ENCODE measurements at regions not wholly inside any gene's neighbourhood (a gene's known extent, or its start where the extent isn't known, plus 50 kb on each side); places are given as distances from the start of the nearest gene placed in this dataset.
"Not testable (repeated sequence)": the region's sequence is repeated elsewhere in the genome, so short reads cannot be mapped to it uniquely, and the experiment has no call there.

DNA sequence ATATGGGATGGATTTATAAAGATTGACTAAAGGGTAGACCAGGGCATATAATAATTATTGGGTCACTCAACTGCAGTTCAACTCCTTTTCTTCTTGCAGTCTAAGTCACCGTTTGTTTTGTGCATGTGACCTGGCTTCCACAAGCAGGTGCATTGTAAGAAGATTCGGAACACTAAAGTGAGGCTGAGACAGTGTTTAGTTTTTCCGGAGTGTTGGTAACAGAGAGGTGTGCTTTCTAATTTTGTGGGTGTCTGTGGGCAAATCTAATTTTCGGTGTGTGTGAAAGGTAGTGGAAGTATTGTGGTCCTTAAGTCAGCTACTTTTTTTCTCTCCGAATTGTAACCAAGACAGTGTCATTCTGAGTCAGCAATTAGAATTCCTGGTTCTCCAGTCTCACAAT, 184.5 kb downstream of the CDH19 start:
- H3K4me1 ChIP-seq, result no peaks in the 10 kb centered on the region

DNA sequence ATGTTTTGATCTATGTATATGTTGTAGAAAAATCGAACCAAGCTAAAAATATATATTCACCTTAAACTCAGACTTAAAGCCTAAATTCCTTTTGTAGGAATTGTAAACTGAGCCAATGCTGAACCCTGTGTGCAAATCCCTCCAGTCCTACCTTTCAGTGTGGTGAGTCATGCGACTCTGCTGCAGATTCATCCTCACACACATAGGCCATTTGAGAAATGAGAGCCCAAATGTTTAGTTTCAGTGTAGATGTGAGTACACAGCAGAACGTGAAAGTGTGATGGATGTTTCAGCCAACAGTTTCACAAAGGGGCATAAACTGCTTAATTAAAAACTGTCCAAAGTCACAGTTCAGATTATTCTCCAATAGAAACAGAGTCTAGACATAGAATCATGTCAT, 193.2 kb downstream of the CDH19 start:
- no peak for DNase-seq
- Histone ChIP-seq H3K27me3 (no peaks in the 10 kb centered on the region), H3K4me3 (no peak overlapping the region), H3K36me3 (no peaks in the 10 kb centered on the region), H3K4me1 (no peaks in the 10 kb centered on the region), H3K9me3 (no peaks in the 10 kb centered on the region), H3K27ac (no peak overlapping the region)
- no peak for TF ChIP-seq POLR2A (IDR thresholded peaks at IDR 0.05)
- TF ChIP-seq, protein P1, sequence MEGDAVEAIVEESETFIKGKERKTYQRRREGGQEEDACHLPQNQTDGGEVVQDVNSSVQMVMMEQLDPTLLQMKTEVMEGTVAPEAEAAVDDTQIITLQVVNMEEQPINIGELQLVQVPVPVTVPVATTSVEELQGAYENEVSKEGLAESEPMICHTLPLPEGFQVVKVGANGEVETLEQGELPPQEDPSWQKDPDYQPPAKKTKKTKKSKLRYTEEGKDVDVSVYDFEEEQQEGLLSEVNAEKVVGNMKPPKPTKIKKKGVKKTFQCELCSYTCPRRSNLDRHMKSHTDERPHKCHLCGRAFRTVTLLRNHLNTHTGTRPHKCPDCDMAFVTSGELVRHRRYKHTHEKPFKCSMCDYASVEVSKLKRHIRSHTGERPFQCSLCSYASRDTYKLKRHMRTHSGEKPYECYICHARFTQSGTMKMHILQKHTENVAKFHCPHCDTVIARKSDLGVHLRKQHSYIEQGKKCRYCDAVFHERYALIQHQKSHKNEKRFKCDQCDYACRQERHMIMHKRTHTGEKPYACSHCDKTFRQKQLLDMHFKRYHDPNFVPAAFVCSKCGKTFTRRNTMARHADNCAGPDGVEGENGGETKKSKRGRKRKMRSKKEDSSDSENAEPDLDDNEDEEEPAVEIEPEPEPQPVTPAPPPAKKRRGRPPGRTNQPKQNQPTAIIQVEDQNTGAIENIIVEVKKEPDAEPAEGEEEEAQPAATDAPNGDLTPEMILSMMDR (IDR thresholded peaks at IDR 0.05), result no peak

More for the DNA sequence above, 184.5 kb downstream of the CDH19 start:
- Histone ChIP-seq H3K36me3 (no peaks in the 10 kb centered on the region), H3K27ac (no peak overlapping the region), H3K9me3 (no peaks in the 10 kb centered on the region), H3K27me3 (no peaks in the 10 kb centered on the region), H3K4me3 (no peak overlapping the region)
- TF ChIP-seq, protein P1 (IDR thresholded peaks at IDR 0.05), result no peak
- TF ChIP-seq POLR2A (IDR thresholded peaks at IDR 0.05), result no peak
- DNase-seq, result no peak

DNA sequence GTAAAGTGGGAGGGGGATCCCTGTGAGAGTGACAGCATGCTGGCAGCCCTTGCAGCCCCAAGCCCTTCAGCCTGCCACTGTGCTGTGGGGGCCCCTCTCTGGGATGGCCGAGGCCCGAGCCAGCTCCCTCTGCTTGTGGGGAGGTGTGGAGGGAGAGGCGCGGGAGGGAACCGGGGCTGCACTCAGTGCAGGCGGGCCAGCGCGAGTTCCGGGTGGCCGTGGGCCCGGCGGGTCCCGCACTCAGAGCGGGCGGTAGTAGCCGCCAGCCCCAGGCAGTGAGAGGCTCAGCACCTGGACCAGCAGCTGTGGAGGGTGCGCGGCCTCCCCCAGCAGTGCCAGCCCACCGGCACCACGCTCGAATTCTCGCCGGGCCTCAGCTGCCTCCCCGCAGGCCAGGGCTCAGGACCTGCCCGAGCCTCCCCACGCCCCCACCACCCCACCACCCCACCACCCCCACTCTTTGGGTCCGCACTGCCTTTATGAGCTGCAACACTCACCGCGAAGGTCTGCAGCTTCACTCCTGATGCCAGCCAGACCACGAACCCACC, 208.1 kb downstream of the CDH19 start:
- Histone ChIP-seq H3K4me3 (no peak overlapping the region), H3K9me3 (peaks cover 0 to 3% (median 0%) of the 10 kb centered on the region in 4 donors), H3K27ac (no peak overlapping the region), H3K27me3 (no peaks in the 10 kb centered on the region), H3K4me1 (no peaks in the 10 kb centered on the region), H3K36me3 (no peaks in the 10 kb centered on the region)
- TF ChIP-seq, protein P1 (IDR thresholded peaks at IDR 0.05), result no peak
- no peak for TF ChIP-seq POLR2A (IDR thresholded peaks at IDR 0.05)
- DNase-seq, result no peak

DNA sequence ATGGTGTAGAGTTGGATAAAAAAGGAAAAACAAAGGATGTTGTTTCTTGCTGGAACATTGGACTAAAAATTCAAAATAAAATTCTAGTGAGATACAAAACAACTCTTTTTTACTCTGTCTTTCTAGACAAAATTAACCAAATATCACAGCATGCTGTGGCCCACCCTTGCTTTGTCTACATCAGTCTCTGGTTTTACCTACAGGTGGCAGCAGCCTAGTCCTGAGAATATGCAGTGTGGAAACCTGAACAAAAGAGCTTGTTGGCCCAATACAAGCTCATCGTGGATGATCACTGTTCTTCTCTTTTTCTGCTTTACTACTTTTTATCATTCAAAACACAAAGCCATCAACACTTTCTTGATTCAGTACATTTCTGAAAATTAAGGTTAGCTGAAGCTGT, 210.4 kb downstream of the CDH19 start:
- no peak overlapping the region for H3K4me3 ChIP-seq

DNA sequence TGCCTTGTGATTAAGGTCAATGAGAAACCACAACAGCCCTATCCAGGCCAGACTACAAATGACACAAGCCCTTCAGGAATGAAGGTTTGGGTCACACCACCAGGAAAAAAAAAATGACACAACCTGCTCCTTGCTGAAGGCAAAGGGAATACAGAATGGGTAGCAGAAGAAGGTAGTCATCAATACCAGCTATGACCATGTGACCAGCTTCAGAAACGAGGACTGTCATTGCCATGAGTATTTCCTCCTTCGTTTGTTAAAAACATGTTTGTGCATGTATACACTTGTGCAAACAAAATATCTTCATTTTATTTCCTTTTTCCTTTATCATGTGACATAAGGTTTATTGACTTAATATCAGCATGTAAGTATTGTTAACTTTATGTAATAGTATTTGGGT, 226.6 kb downstream of the CDH19 start:
- no peak for DNase-seq
- H3K4me3 ChIP-seq, result no peak overlapping the region
- no peak for TF ChIP-seq POLR2A (IDR thresholded peaks at IDR 0.05)
- TF ChIP-seq, protein P1 (IDR thresholded peaks at IDR 0.05), result no peak
- no peaks in the 10 kb centered on the region for H3K4me1 ChIP-seq
- H3K36me3 ChIP-seq, result no peaks in the 10 kb centered on the region
- no peak overlapping the region for H3K27ac ChIP-seq
- no peaks in the 10 kb centered on the region for H3K9me3 ChIP-seq
- H3K27me3 ChIP-seq, result no peaks in the 10 kb centered on the region

More for the DNA sequence above, 210.4 kb downstream of the CDH19 start:
- Histone ChIP-seq H3K27ac (no peak overlapping the region), H3K27me3 (no peaks in the 10 kb centered on the region), H3K4me1 (no peaks in the 10 kb centered on the region), H3K36me3 (no peaks in the 10 kb centered on the region), H3K9me3 (peaks cover 0 to 6% (median 3%) of the 10 kb centered on the region in 4 donors)
- TF ChIP-seq POLR2A (IDR thresholded peaks at IDR 0.05), result no peak
- TF ChIP-seq, protein P1 (IDR thresholded peaks at IDR 0.05), result no peak
- DNase-seq, result no peak

DNA sequence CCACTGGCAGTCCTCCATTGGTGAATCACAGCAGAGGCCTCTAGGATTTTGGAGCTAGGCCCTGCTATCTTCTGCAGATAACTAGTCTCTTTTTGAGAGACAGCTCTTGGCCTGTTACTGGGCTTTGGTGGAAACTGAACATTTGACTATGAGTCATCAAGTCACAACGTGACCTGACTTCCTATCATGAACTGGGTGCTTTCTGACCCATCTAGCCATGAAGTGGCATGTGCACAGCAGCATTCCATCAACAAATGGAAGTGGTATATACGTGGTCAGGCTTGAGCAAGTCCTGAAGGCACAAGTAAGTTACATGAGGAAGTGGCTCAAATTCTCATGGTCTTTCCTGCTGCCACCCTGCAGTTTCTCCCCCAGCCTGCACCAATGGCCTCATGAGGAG, 228.5 kb downstream of the CDH19 start:
- not testable (repeated sequence) for H3K4me3 ChIP-seq, H3K36me3 ChIP-seq, H3K4me1 ChIP-seq, H3K9me3 ChIP-seq, DNase-seq, H3K27ac ChIP-seq, H3K27me3 ChIP-seq
